Neutrophil (primary cell): ENCODE measurements at regions not wholly inside any gene's neighbourhood (a gene's known extent, or its start where the extent isn't known, plus 50 kb on each side); places are given as distances from the start of the nearest gene placed in this dataset.
"Not testable (repeated sequence)": the region's sequence is repeated elsewhere in the genome, so short reads cannot be mapped to it uniquely, and the experiment has no call there.

Source experiments
- H3K27ac ChIP-seq: fragments of 200-600 bp; sonication (generic); 2 replicates; pipeline ENCODE4 v1.5.1; 2016; ENCODE audit warnings: mild to moderate bottlenecking, moderate library complexity
- H3K27me3 ChIP-seq: fragments of 200-600 bp; sonication (generic); 2 replicates; pipeline ENCODE4 v1.6.0; 2016; ENCODE audit warnings: mild to moderate bottlenecking
- H3K36me3 ChIP-seq: fragments of 200-600 bp; sonication (generic); 2 replicates; pipeline ENCODE4 v1.5.1; 2017
- H3K4me1 ChIP-seq, 2 experiments: fragments of 200-600 bp in 1 of 2; sonication (generic) in 1 of 2; 1 replicate in 1 of 2; 2 replicates in 1 of 2; pipeline versions ENCODE4 v1.5.1 to v1.6.1; 2013 to 2016; ENCODE audit warnings: low read depth in 1 of 2, low read length in 1 of 2, mild to moderate bottlenecking in 1 of 2, moderate library complexity in 1 of 2; ENCODE audit not compliant: control insufficient read depth in 1 of 2, insufficient read depth in 1 of 2
- H3K4me3 ChIP-seq, 2 experiments: fragments of 200-600 bp in 1 of 2; sonication (generic) in 1 of 2; 1 replicate in 1 of 2; 2 replicates in 1 of 2; pipeline ENCODE4 v1.5.1; 2013 to 2016; ENCODE audit warnings: low read depth in 1 of 2, low read length in 1 of 2, mild to moderate bottlenecking in 1 of 2, moderate library complexity in 1 of 2
- H3K9me3 ChIP-seq: fragments of 200-600 bp; sonication (generic); 2 replicates; pipeline ENCODE4 v1.5.1; 2016
- TF ChIP-seq, protein P1 (sequence below): fragments of 200-600 bp; sonication (generic); IDR thresholded peaks from 2 replicates; pipeline ENCODE4 v1.5.1; 2016; ENCODE audit warnings: antibody characterized with exemption

DNA sequence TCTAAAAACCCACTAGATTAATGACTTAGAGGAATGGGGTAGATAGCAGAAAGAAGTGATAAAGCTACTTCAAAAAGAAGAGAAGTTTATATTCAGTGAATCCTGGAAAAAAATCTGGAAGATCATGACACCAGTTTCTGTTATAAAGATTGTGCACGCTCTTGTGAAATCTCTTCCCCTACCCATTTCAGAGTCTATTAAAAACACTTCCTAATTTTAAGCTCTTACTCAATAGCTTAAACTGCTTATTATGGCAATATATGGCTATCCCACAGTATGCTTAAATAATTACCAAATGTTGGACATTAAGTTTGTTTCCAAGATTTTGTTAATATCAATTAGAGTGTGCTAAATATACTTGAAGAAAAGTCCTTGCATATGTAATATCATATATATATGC lies 585.3 kb upstream of the MAN1A1 start:
- no peaks in the 10 kb centered on the region for H3K27me3 ChIP-seq
- H3K27ac ChIP-seq = no peak overlapping the region
- H3K4me3 ChIP-seq = no peak overlapping the region
- no peaks in the 10 kb centered on the region for H3K36me3 ChIP-seq
- no peaks in the 10 kb centered on the region for H3K9me3 ChIP-seq
- TF ChIP-seq, protein P1, sequence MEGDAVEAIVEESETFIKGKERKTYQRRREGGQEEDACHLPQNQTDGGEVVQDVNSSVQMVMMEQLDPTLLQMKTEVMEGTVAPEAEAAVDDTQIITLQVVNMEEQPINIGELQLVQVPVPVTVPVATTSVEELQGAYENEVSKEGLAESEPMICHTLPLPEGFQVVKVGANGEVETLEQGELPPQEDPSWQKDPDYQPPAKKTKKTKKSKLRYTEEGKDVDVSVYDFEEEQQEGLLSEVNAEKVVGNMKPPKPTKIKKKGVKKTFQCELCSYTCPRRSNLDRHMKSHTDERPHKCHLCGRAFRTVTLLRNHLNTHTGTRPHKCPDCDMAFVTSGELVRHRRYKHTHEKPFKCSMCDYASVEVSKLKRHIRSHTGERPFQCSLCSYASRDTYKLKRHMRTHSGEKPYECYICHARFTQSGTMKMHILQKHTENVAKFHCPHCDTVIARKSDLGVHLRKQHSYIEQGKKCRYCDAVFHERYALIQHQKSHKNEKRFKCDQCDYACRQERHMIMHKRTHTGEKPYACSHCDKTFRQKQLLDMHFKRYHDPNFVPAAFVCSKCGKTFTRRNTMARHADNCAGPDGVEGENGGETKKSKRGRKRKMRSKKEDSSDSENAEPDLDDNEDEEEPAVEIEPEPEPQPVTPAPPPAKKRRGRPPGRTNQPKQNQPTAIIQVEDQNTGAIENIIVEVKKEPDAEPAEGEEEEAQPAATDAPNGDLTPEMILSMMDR = no peak
- H3K4me1 ChIP-seq = no peaks in the 10 kb centered on the region

DNA sequence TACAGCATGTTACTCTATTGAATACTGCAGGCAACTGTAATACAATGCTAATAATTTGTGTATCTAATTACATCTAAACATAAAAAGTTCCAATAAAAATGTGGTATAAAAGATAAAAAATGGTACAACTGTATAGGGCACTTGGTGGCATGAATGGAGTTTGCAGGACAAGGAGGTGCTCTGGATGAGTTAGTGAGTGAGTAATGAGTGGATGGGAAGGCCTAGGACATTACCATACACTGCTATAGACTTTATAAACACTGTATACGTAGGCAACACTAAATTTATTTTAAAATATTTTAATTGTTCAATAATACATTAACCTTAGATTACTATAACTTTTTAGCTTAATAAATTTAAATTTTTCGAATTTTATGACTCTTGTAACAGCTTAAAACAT lies 579.6 kb upstream of the MAN1A1 start:
- Histone ChIP-seq H3K27me3 (no peaks in the 10 kb centered on the region), H3K9me3 (peaks cover 9% of the 10 kb centered on the region), H3K36me3 (no peaks in the 10 kb centered on the region), H3K4me3 (no peak overlapping the region), H3K4me1 (no peaks in the 10 kb centered on the region), H3K27ac (no peak overlapping the region)
- TF ChIP-seq, protein P1 = no peak

DNA sequence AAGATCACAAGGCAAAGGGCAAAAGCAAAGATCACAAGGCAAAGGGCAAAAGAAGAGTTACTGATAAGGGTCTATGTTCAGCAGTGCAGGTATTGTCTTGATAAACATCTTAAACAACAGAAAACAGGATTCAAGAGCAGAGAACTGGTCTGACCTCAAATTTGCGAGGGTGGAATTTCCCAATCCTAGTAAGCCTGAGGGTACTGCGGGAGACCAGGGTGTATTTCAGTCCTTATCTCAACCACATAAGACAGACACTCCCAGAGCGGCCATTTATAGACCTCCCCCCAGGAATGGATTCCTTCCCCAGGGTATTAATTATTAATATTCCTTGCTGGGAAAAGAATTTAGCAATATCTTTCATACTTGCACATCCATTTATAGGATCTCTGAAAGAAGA lies 575.3 kb upstream of the MAN1A1 start:
- H3K27me3 ChIP-seq, H3K36me3 ChIP-seq, H3K27ac ChIP-seq, H3K4me1 ChIP-seq, H3K4me3 ChIP-seq: not testable (repeated sequence)
- H3K9me3 ChIP-seq = peaks cover 17% of the 10 kb centered on the region

DNA sequence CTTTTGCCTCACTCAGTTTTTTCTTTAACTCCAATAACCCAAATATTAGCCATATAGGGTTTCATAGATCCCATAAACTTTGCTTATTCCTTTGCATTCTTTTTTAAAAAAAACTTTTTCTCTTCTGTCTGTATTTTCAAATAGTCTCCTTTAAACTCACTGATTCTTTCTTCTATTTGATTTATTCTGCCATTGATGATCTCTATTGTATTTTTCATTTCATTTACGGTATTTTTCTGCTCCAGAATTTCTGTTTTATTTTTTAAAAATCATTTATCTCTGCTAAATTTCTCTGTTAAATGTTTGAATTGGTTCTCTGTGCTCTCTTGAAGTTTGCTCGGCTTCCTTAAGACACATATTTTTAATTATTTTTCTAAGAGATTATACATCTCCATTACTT lies 573.3 kb upstream of the MAN1A1 start:
- TF ChIP-seq, protein P1 = no peak

DNA sequence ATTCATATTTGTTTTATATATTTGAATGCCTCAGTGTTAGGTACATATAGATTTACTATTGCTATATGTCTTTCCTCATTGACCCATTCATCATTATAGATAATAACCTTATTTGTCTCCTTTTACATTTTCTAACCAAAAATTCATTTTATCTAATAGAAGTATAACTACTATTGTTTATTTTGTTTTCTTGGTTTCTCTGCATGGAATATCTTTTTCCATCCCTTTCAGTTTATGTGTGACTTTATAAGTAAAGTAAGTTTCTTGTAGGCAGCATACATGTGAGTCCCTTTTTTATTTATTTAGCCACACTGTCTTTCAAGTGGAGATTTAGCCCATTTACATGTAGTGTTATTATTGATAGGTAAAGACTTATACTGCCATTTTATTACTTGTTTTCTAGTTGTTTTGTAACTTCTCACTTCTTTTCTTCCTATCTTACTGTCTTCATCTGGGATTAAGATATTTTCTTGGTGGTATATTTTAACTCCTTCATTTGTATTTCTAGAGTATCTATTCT lies 572.0 kb upstream of the MAN1A1 start:
- TF ChIP-seq, protein P1 = no peak
- no peak overlapping the region for H3K27ac ChIP-seq
- H3K4me3 ChIP-seq = no peak overlapping the region
- peaks cover 17% of the 10 kb centered on the region for H3K9me3 ChIP-seq
- H3K36me3 ChIP-seq = no peaks in the 10 kb centered on the region
- no peaks in the 10 kb centered on the region for H3K4me1 ChIP-seq
- H3K27me3 ChIP-seq = no peaks in the 10 kb centered on the region

More for the DNA sequence above, 573.3 kb upstream of the MAN1A1 start:
- H3K27ac ChIP-seq = no peak overlapping the region
- H3K9me3 ChIP-seq = peaks cover 17% of the 10 kb centered on the region
- no peaks in the 10 kb centered on the region for H3K36me3 ChIP-seq
- H3K27me3 ChIP-seq = no peaks in the 10 kb centered on the region
- no peaks in the 10 kb centered on the region for H3K4me1 ChIP-seq
- H3K4me3 ChIP-seq = no peak overlapping the region

DNA sequence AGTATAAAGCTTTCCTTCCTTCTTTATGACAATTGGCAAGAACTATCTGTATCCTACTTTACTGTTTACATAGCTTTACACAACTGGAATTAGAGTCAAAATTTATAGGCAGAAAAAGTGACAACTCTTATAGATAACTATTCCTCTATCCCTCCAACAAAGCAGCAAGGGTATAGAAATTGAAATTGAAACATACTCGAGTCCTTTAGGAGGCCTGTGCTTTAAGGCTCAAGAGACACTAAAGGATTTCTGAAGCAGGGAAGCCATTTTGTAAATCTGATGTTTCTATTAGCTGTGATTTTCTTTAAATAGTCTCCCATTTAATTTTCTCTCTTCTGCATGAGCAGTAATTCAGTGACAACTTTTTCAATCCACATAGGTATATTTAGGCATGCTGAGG lies 567.6 kb upstream of the MAN1A1 start:
- no peaks in the 10 kb centered on the region for H3K4me1 ChIP-seq
- H3K9me3 ChIP-seq = no peaks in the 10 kb centered on the region
- no peak overlapping the region for H3K27ac ChIP-seq
- TF ChIP-seq, protein P1 = no peak
- no peaks in the 10 kb centered on the region for H3K27me3 ChIP-seq
- H3K36me3 ChIP-seq = no peaks in the 10 kb centered on the region
- no peak overlapping the region for H3K4me3 ChIP-seq
